ENCODE measurements at regions not wholly inside any gene's neighbourhood (a gene's known extent, or its start where the extent isn't known, plus 50 kb on each side); places are given as distances from the start of the nearest gene placed in this dataset.

- no peak overlapping the region for H3K4me3 ChIP-seq (ENCODE audit: low read length in 3 of 3)
- DNase-seq, result no peak
- no peaks in the 10 kb centered on the region for H3K27me3 ChIP-seq (ENCODE audit: control insufficient read depth, insufficient read depth, low read length)
- no peak overlapping the region for H3K27ac ChIP-seq (ENCODE audit: low read depth in 2 of 2, low read length in 2 of 2)
- no peak for FAIRE-seq
- no peaks in the 10 kb centered on the region for H3K36me3 ChIP-seq (ENCODE audit: control insufficient read depth in 2 of 3, insufficient read depth in 3 of 3, low read length in 3 of 3)
- no peak for TF ChIP-seq CTCF (IDR thresholded peaks at IDR 0.05; ENCODE audit: borderline replicate concordance, extremely low read depth, insufficient read depth)
- H3K9me3 ChIP-seq (ENCODE audit: control insufficient read depth in 2 of 3, insufficient read depth in 1 of 3, low read length in 3 of 3), result peaks cover 0 to 10% (median 0%) of the 10 kb centered on the region in 3 donors
- H3K4me1 ChIP-seq (ENCODE audit: control insufficient read depth in 2 of 3, insufficient read depth in 2 of 3, low read depth in 1 of 3, low read length in 3 of 3), result no peaks in the 10 kb centered on the region
- intact Hi-C loops (cut with DNase I), result no loop called here
- no peak overlapping the region for H3K9ac ChIP-seq (ENCODE audit: low read length in 3 of 3)
These were observed 443.4 kb upstream of the SEMA6D start for GRCh38 chr15:47273864-47274263.

- no peaks in the 10 kb centered on the region for H3K4me1 ChIP-seq (ENCODE audit: control insufficient read depth in 2 of 3, insufficient read depth in 2 of 3, low read depth in 1 of 3, low read length in 3 of 3)
- H3K4me3 ChIP-seq (ENCODE audit: low read length in 3 of 3), result no peak overlapping the region
- H3K36me3 ChIP-seq (ENCODE audit: control insufficient read depth in 2 of 3, insufficient read depth in 3 of 3, low read length in 3 of 3), result no peaks in the 10 kb centered on the region
- no peak for TF ChIP-seq CTCF (IDR thresholded peaks at IDR 0.05; ENCODE audit: borderline replicate concordance, extremely low read depth, insufficient read depth)
- intact Hi-C loops (cut with DNase I), result no loop called here
- H3K9ac ChIP-seq (ENCODE audit: low read length in 3 of 3), result no peak overlapping the region
- FAIRE-seq (no peak), DNase-seq (peak in 1 of 5 donors; percentile 10)
- H3K27ac ChIP-seq (ENCODE audit: low read depth in 2 of 2, low read length in 2 of 2), result no peak overlapping the region
- H3K27me3 ChIP-seq (ENCODE audit: control insufficient read depth, insufficient read depth, low read length), result no peaks in the 10 kb centered on the region
- no peaks in the 10 kb centered on the region for H3K9me3 ChIP-seq (ENCODE audit: control insufficient read depth in 2 of 3, insufficient read depth in 1 of 3, low read length in 3 of 3)
These were observed 434.1 kb upstream of the SEMA6D start for GRCh38 chr15:47283246-47283645.

- no peak overlapping the region for H3K9ac ChIP-seq (ENCODE audit: low read length in 3 of 3)
- FAIRE-seq (no peak), DNase-seq (no peak)
- intact Hi-C loops (cut with DNase I), result no loop called here
- H3K27me3 ChIP-seq (ENCODE audit: control insufficient read depth, insufficient read depth, low read length), result no peaks in the 10 kb centered on the region
- H3K4me1 ChIP-seq (ENCODE audit: control insufficient read depth in 2 of 3, insufficient read depth in 2 of 3, low read depth in 1 of 3, low read length in 3 of 3), result no peaks in the 10 kb centered on the region
- H3K4me3 ChIP-seq (ENCODE audit: low read length in 3 of 3), result no peak overlapping the region
- TF ChIP-seq CTCF (IDR thresholded peaks at IDR 0.05; ENCODE audit: borderline replicate concordance, extremely low read depth, insufficient read depth), result no peak
- H3K27ac ChIP-seq (ENCODE audit: low read depth in 2 of 2, low read length in 2 of 2), result no peak overlapping the region
- no peaks in the 10 kb centered on the region for H3K36me3 ChIP-seq (ENCODE audit: control insufficient read depth in 2 of 3, insufficient read depth in 3 of 3, low read length in 3 of 3)
- no peaks in the 10 kb centered on the region for H3K9me3 ChIP-seq (ENCODE audit: control insufficient read depth in 2 of 3, insufficient read depth in 1 of 3, low read length in 3 of 3)
These were observed 428.5 kb upstream of the SEMA6D start for GRCh38 chr15:47288794-47289193.

- Histone ChIP-seq H3K27me3 (ENCODE audit: control insufficient read depth, insufficient read depth, low read length) (no peaks in the 10 kb centered on the region), H3K9me3 (ENCODE audit: control insufficient read depth in 2 of 3, insufficient read depth in 1 of 3, low read length in 3 of 3) (no peaks in the 10 kb centered on the region), H3K27ac (ENCODE audit: low read depth in 2 of 2, low read length in 2 of 2) (no peak overlapping the region), H3K4me1 (ENCODE audit: control insufficient read depth in 2 of 3, insufficient read depth in 2 of 3, low read depth in 1 of 3, low read length in 3 of 3) (no peaks in the 10 kb centered on the region), H3K36me3 (ENCODE audit: control insufficient read depth in 2 of 3, insufficient read depth in 3 of 3, low read length in 3 of 3) (no peaks in the 10 kb centered on the region), H3K9ac (ENCODE audit: low read length in 3 of 3) (no peak overlapping the region), H3K4me3 (ENCODE audit: low read length in 3 of 3) (no peak overlapping the region)
- no peak for TF ChIP-seq CTCF (IDR thresholded peaks at IDR 0.05; ENCODE audit: borderline replicate concordance, extremely low read depth, insufficient read depth)
- intact Hi-C loops (cut with DNase I), result no loop called here
- DNase-seq (no peak), FAIRE-seq (no peak)
These were observed 427.6 kb upstream of the SEMA6D start for GRCh38 chr15:47289656-47290055.
